ENCODE measurements at regions not wholly inside any gene's neighbourhood (a gene's known extent, or its start where the extent isn't known, plus 50 kb on each side); places are given as distances from the start of the nearest gene placed in this dataset.

- TF ChIP-seq CTCF (IDR thresholded peaks at IDR 0.05; ENCODE audit: borderline replicate concordance, control extremely low read depth, extremely low read depth, insufficient read depth, missing control alignments) = no peak
Observed at GRCh38 chr5:118679264-118679940, 308.9 kb downstream of the DTWD2 start.

GRCh38 chr5:118678746-118679145 lies 309.6 kb downstream of the DTWD2 start:
- in situ Hi-C loops (cut with MboI; ENCODE audit: low sequenced_read_pairs, unreplicated experiment) = no loop called here
- DNase-seq (ENCODE audit: low spot score) = no peak
- TF ChIP-seq CTCF (IDR thresholded peaks at IDR 0.05; ENCODE audit: borderline replicate concordance, control extremely low read depth, extremely low read depth, insufficient read depth, missing control alignments) = no peak

More at GRCh38 chr5:118679264-118679940, 308.9 kb downstream of the DTWD2 start:
- no peak for DNase-seq (ENCODE audit: low spot score)
- in situ Hi-C loops (cut with MboI; ENCODE audit: low sequenced_read_pairs, unreplicated experiment) = no loop called here

- no peak for DNase-seq (ENCODE audit: low spot score)
- in situ Hi-C loops (cut with MboI; ENCODE audit: low sequenced_read_pairs, unreplicated experiment) = no loop called here
- no peak for TF ChIP-seq CTCF (IDR thresholded peaks at IDR 0.05; ENCODE audit: borderline replicate concordance, control extremely low read depth, extremely low read depth, insufficient read depth, missing control alignments)
Observed at GRCh38 chr5:118675247-118675646, 313.1 kb downstream of the DTWD2 start.

GRCh38 chr5:118657576-118657975 lies 330.8 kb downstream of the DTWD2 start:
- in situ Hi-C loops (cut with MboI; ENCODE audit: low sequenced_read_pairs, unreplicated experiment) = no loop called here

GRCh38 chr5:118653872-118654271 lies 334.5 kb downstream of the DTWD2 start:
- TF ChIP-seq CTCF (IDR thresholded peaks at IDR 0.05; ENCODE audit: borderline replicate concordance, control extremely low read depth, extremely low read depth, insufficient read depth, missing control alignments) = no peak
- no peak for DNase-seq (ENCODE audit: low spot score)
- in situ Hi-C loops (cut with MboI; ENCODE audit: low sequenced_read_pairs, unreplicated experiment) = no loop called here

More at GRCh38 chr5:118657576-118657975, 330.8 kb downstream of the DTWD2 start:
- TF ChIP-seq CTCF (IDR thresholded peaks at IDR 0.05; ENCODE audit: borderline replicate concordance, control extremely low read depth, extremely low read depth, insufficient read depth, missing control alignments) = no peak
- no peak for DNase-seq (ENCODE audit: low spot score)

GRCh38 chr5:118653183-118653582 lies 335.2 kb downstream of the DTWD2 start:
- no peak for TF ChIP-seq CTCF (IDR thresholded peaks at IDR 0.05; ENCODE audit: borderline replicate concordance, control extremely low read depth, extremely low read depth, insufficient read depth, missing control alignments)
- DNase-seq (ENCODE audit: low spot score) = no peak
- in situ Hi-C loops (cut with MboI; ENCODE audit: low sequenced_read_pairs, unreplicated experiment) = no loop called here
